Gastrocnemius medialis (tissue), 4 donors: ENCODE measurements at regions not wholly inside any gene's neighbourhood (a gene's known extent, or its start where the extent isn't known, plus 50 kb on each side); places are given as distances from the start of the nearest gene placed in this dataset.

Experiments used
- POLR2A ChIP-seq, 2 donors: fragments of 450-650 bp; IDR thresholded peaks; one replicate each; pipeline ENCODE4 v1.6.1; 2017; ENCODE audit warnings: antibody characterized with exemption in 2 of 2, mild to moderate bottlenecking in 2 of 2, moderate library complexity in 2 of 2
- TF ChIP-seq, protein P1 (sequence below), 5 experiments: fragments of 450-650 bp in 3 of 5; fragments of 200-600 bp in 2 of 5; sonication (generic) in 2 of 5; IDR thresholded peaks in 4 of 5; conservative IDR thresholded peaks in 1 of 5; 1 replicate in 4 of 5; 2 replicates in 1 of 5; pipeline ENCODE4 v1.5.1; 2016 to 2019; ENCODE audit warnings: antibody characterized with exemption in 5 of 5, mild to moderate bottlenecking in 3 of 5, moderate library complexity in 3 of 5

DNA sequence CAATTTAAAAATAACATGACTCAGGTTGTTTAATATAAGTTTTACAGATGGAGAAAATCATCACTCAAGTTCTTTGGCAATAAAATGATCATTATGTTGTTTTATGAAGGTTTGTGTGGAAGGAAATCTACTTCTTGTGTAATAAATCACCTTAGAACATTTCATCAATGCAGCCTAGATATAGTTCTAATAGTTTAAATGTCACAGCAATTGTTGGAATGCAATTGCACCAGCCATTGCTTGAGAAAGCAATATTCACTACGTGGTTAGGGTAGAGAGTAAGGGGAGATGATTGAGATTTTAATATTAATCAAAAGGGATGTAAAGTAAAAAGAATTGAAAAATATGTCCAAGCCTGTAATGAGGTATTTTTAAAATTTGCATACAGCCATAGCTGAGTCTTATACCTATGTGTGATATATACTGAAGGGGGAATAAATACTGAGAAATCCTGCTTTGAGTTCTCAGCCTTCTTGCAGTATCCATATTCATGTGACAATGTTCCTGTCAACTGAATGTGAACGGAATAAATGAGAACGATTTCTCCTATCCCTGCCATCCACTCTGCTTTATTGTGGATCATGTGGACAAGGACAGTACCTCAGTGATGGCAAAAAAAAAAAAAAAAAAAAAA lies 257.9 kb downstream of the OTOL1 start:
- TF ChIP-seq, protein P1, sequence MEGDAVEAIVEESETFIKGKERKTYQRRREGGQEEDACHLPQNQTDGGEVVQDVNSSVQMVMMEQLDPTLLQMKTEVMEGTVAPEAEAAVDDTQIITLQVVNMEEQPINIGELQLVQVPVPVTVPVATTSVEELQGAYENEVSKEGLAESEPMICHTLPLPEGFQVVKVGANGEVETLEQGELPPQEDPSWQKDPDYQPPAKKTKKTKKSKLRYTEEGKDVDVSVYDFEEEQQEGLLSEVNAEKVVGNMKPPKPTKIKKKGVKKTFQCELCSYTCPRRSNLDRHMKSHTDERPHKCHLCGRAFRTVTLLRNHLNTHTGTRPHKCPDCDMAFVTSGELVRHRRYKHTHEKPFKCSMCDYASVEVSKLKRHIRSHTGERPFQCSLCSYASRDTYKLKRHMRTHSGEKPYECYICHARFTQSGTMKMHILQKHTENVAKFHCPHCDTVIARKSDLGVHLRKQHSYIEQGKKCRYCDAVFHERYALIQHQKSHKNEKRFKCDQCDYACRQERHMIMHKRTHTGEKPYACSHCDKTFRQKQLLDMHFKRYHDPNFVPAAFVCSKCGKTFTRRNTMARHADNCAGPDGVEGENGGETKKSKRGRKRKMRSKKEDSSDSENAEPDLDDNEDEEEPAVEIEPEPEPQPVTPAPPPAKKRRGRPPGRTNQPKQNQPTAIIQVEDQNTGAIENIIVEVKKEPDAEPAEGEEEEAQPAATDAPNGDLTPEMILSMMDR (IDR thresholded peaks at IDR 0.05 in 4 of 5, conservative IDR thresholded peaks at IDR 0.05 in 1 of 5) = no peak
- no peak for TF ChIP-seq POLR2A (IDR thresholded peaks at IDR 0.05)
